Hepatocyte (in vitro differentiated cells): ENCODE measurements at regions not wholly inside any gene's neighbourhood (a gene's known extent, or its start where the extent isn't known, plus 50 kb on each side); places are given as distances from the start of the nearest gene placed in this dataset.

Experiments
- EZH2 ChIP-seq: fragments of 200-600 bp; sonication (generic); IDR thresholded peaks from 2 replicates; pipeline ENCODE4 v1.6.1; 2016; ENCODE audit warnings: antibody characterized with exemption, mild to moderate bottlenecking, borderline replicate concordance
- TF ChIP-seq, protein P1 (sequence below): fragments of 200-600 bp; sonication (generic); IDR thresholded peaks from 2 replicates; pipeline ENCODE4 v1.5.1; 2016; ENCODE audit warnings: antibody characterized with exemption, mild to moderate bottlenecking; ENCODE audit not compliant: poor library complexity

DNA sequence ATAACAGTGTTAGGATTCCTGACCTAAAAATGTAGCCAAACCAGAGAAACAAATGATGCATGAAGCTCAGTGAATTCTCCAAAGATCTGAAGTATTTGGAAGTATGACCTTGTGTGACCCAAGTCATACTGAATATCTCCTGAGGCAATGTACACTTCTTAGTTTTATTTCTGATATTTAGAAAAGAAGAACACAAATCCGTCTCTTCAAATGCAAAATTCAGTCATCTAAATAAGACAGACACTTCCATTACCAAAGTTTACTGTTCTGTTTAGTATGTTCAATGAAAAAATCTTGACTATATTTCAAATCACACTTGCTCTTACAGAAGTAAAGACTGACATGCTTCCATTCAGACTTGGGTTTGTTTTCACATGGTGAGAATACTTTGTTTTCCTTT lies 495.7 kb downstream of the RIT2 start:
- TF ChIP-seq, protein P1, sequence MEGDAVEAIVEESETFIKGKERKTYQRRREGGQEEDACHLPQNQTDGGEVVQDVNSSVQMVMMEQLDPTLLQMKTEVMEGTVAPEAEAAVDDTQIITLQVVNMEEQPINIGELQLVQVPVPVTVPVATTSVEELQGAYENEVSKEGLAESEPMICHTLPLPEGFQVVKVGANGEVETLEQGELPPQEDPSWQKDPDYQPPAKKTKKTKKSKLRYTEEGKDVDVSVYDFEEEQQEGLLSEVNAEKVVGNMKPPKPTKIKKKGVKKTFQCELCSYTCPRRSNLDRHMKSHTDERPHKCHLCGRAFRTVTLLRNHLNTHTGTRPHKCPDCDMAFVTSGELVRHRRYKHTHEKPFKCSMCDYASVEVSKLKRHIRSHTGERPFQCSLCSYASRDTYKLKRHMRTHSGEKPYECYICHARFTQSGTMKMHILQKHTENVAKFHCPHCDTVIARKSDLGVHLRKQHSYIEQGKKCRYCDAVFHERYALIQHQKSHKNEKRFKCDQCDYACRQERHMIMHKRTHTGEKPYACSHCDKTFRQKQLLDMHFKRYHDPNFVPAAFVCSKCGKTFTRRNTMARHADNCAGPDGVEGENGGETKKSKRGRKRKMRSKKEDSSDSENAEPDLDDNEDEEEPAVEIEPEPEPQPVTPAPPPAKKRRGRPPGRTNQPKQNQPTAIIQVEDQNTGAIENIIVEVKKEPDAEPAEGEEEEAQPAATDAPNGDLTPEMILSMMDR = no peak
- TF ChIP-seq EZH2 = no peak
